ENCODE measurements at regions not wholly inside any gene's neighbourhood (a gene's known extent, or its start where the extent isn't known, plus 50 kb on each side); places are given as distances from the start of the nearest gene placed in this dataset.

- Histone ChIP-seq H2AFZ (ENCODE audit: insufficient read depth, low read depth, low read length, poor library complexity, severe bottlenecking) (peak overlapping the region; percentile 78), H3K4me3 (ENCODE audit: control extremely low read depth in 1 of 5, extremely low read depth in 1 of 5, insufficient read depth in 1 of 5, low read depth in 2 of 5, low read length in 4 of 5) (peak overlapping the region in 1 of 5 experiments; percentile 26), H3K27me3 (replicated peaks in 1 of 4; ENCODE audit: control extremely low read depth in 1 of 4, control insufficient read depth in 3 of 4, insufficient read depth in 4 of 4, low read length in 3 of 4) (no peaks in the 10 kb centered on the region), H3K36me3 (replicated peaks in 1 of 2; ENCODE audit: control extremely low read depth in 1 of 2, control insufficient read depth in 1 of 2, extremely low read depth in 1 of 2, insufficient read depth in 2 of 2, low read length in 1 of 2) (no peaks in the 10 kb centered on the region), H3K27ac (ENCODE audit: low read length in 2 of 2) (peak overlapping the region in 1 of 2 donors; percentile 53), H3K9ac (ENCODE audit: low read length) (peak overlapping the region; percentile 37), H3K4me2 (replicated peaks; ENCODE audit: low read depth, low read length, poor library complexity, severe bottlenecking) (peak overlapping the region; percentile 55), H4K20me1 (ENCODE audit: control insufficient read depth, insufficient read depth, low read length, poor library complexity, severe bottlenecking) (no peaks in the 10 kb centered on the region), H3K4me1 (ENCODE audit: control insufficient read depth in 2 of 2, insufficient read depth in 2 of 2, low read length in 2 of 2) (peaks cover 12 to 13% of the 10 kb centered on the region in 2 donors), H3K79me2 (ENCODE audit: control insufficient read depth, insufficient read depth, low read length) (no peaks in the 10 kb centered on the region), H3K9me3 (ENCODE audit: control extremely low read depth in 1 of 3, control insufficient read depth in 2 of 3, insufficient read depth in 1 of 3, low read length in 2 of 3) (no peaks in the 10 kb centered on the region)
- peak overlapping the region; percentile 75 for H3K27ac Mint-ChIP-seq
- no CpG with 5 or more reads among the region's 4 CpGs for WGBS (ENCODE audit: insufficient coverage)
- POLR2A ChIA-PET: interaction anchor here (0.6 kb wide), 1 partner anchor 10 kb away, joined by 5 read pairs; no protein-coding TSS in a partner anchor
- peaks cover 20% of the 10 kb centered on the region for H3K4me1 Mint-ChIP-seq
- H3K4me3 Mint-ChIP-seq: peak overlapping the region; percentile 50
- peaks cover 3% of the 10 kb centered on the region for H3K9me3 Mint-ChIP-seq (ENCODE audit: insufficient read depth)
- ATAC-seq (ENCODE audit: low read depth) (peak; percentile 63), DNase-seq (peak; percentile 33)
- TF ChIP-seq CTCF (IDR thresholded peaks at IDR 0.05) (no peak), EZH2 (IDR thresholded peaks at IDR 0.05; ENCODE audit: borderline replicate concordance, insufficient read depth, low read depth, low read length, poor library complexity, severe bottlenecking) (no peak)
- intact Hi-C loops (cut with micrococcal nuclease): no loop called here
- no peaks in the 10 kb centered on the region for H3K27me3 Mint-ChIP-seq
- CTCF ChIA-PET: interaction anchor here (1.6 kb wide), 1 partner anchor 81 kb away, joined by 6 read pairs; no protein-coding TSS in a partner anchor
Measured at GRCh38 chr10:88027570-88027969, 164.1 kb downstream of the PTEN start.

GRCh38 chr10:88028072-88028471 lies 164.6 kb downstream of the PTEN start:
- WGBS (ENCODE audit: insufficient coverage): no CpG with 5 or more reads among the region's 1 CpG
- H3K4me3 ChIP-seq (ENCODE audit: control extremely low read depth in 1 of 5, extremely low read depth in 1 of 5, insufficient read depth in 1 of 5, low read depth in 2 of 5, low read length in 4 of 5): no peak overlapping the region
- no peak for DNase-seq
- no peaks in the 10 kb centered on the region for H3K27me3 ChIP-seq (replicated peaks in 1 of 4; ENCODE audit: control extremely low read depth in 1 of 4, control insufficient read depth in 3 of 4, insufficient read depth in 4 of 4, low read length in 3 of 4)
- H4K20me1 ChIP-seq (ENCODE audit: control insufficient read depth, insufficient read depth, low read length, poor library complexity, severe bottlenecking): no peaks in the 10 kb centered on the region
- ATAC-seq (ENCODE audit: low read depth): no peak
- Mint-ChIP-seq H3K27me3 (no peaks in the 10 kb centered on the region), H3K27ac (no peak overlapping the region), H3K4me1 (peaks cover 20% of the 10 kb centered on the region), H3K9me3 (ENCODE audit: insufficient read depth) (peaks cover 3% of the 10 kb centered on the region), H3K4me3 (no peak overlapping the region)
- peak overlapping the region in 1 of 2 donors; percentile 53 for H3K27ac ChIP-seq (ENCODE audit: low read length in 2 of 2)
- H3K9ac ChIP-seq (ENCODE audit: low read length): peak overlapping the region; percentile 37
- POLR2A ChIA-PET: no interaction called here
- peak overlapping the region; percentile 78 for H2AFZ ChIP-seq (ENCODE audit: insufficient read depth, low read depth, low read length, poor library complexity, severe bottlenecking)
- peaks cover 12 to 13% of the 10 kb centered on the region in 2 donors for H3K4me1 ChIP-seq (ENCODE audit: control insufficient read depth in 2 of 2, insufficient read depth in 2 of 2, low read length in 2 of 2)
- H3K36me3 ChIP-seq (replicated peaks in 1 of 2; ENCODE audit: control extremely low read depth in 1 of 2, control insufficient read depth in 1 of 2, extremely low read depth in 1 of 2, insufficient read depth in 2 of 2, low read length in 1 of 2): no peaks in the 10 kb centered on the region
- CTCF ChIA-PET: no interaction called here
- no peaks in the 10 kb centered on the region for H3K9me3 ChIP-seq (ENCODE audit: control extremely low read depth in 1 of 3, control insufficient read depth in 2 of 3, insufficient read depth in 1 of 3, low read length in 2 of 3)
- no peaks in the 10 kb centered on the region for H3K79me2 ChIP-seq (ENCODE audit: control insufficient read depth, insufficient read depth, low read length)
- H3K4me2 ChIP-seq (replicated peaks; ENCODE audit: low read depth, low read length, poor library complexity, severe bottlenecking): peak overlapping the region; percentile 55
- TF ChIP-seq EZH2 (IDR thresholded peaks at IDR 0.05; ENCODE audit: borderline replicate concordance, insufficient read depth, low read depth, low read length, poor library complexity, severe bottlenecking): no peak
- TF ChIP-seq CTCF (IDR thresholded peaks at IDR 0.05): no peak
- intact Hi-C loops (cut with micrococcal nuclease): no loop called here

All from B cell (primary cell).